Activated naive CD8-positive, alpha-beta T cell treated with anti-CD3 and anti-CD28 coated beads, Interleukin-2, amount 10 ng/mL, durations not matched to agents 7 days and 5 days (primary cell): ENCODE measurements at regions not wholly inside any gene's neighbourhood (a gene's known extent, or its start where the extent isn't known, plus 50 kb on each side); places are given as distances from the start of the nearest gene placed in this dataset.

ENCODE experiments used
- ATAC-seq: fragments of 150-1000 bp; cut with Tn5 transposase; one replicate; pipeline ENCODE4 v1.10.0; 2021; ENCODE audit warnings: low read depth, moderate library complexity
- POLR2A ChIA-PET: fragments of 350-600 bp; sonication (Branson Sonifier 250); formaldehyde crosslinking; loops from one replicate; lab custom pipeline; 2021; ENCODE audit warnings: antibody characterized with exemption; lab: Charles Lee
- DNase-seq: peaks from one replicate; pipeline ENCODE4 v3.0.0; 2021
- H3K27ac Mint-ChIP-seq: one replicate; pipeline ENCODE4 v1.8.0; 2022; ENCODE audit warnings: mild to moderate bottlenecking, mixed read lengths
- H3K27me3 Mint-ChIP-seq: one replicate; pipeline ENCODE4 v1.8.0; 2022; ENCODE audit warnings: mild to moderate bottlenecking, moderate library complexity, mixed read lengths
- H3K36me3 Mint-ChIP-seq: one replicate; pipeline ENCODE4 v1.8.0; 2021; ENCODE audit warnings: mild to moderate bottlenecking, mixed read lengths
- H3K4me1 Mint-ChIP-seq: one replicate; pipeline ENCODE4 v1.8.0; 2021; ENCODE audit warnings: mixed read lengths
- H3K4me3 Mint-ChIP-seq: one replicate; pipeline ENCODE4 v1.8.0; 2022; ENCODE audit warnings: mild to moderate bottlenecking, moderate library complexity, mixed read lengths
- H3K9me3 Mint-ChIP-seq: one replicate; pipeline ENCODE4 v1.8.0; 2021; ENCODE audit warnings: mixed read lengths

DNA sequence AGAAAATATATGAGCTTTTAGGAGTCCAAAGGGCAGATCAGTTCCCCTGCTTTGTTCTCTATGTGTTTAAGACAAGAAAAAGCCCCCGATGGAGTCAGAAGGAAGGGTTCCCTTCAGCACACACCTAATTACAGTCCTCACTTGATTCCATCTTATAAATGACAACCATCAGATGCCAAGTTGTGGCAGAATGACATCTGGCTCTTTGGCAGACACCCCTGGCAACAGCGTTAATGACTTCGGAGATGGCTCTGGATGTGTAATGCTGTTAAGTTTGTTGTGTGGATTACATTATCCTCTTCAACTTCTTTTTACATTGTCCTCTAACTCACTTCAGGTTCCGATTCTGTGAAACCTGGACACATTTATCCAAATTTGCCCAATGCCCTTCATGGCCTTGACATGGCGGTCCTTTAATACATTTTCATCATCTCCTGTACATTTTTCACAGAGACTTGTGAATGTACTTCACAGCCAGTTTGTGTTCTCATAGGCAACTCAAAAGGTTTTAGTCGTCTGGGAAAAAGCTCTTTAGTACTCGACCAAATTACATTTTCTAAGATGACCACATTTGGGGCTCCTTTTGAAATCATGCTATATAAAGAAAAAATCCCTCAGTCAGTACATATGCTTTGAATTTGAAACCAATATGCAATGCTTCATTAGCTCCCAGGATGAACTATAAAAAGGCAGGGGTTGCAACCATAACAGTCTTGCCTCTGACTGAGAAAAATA lies 667.8 kb downstream of the NOVA1 start:
- POLR2A ChIA-PET: no interaction called here
- Mint-ChIP-seq H3K36me3 (no peaks in the 10 kb centered on the region), H3K27ac (no peak overlapping the region), H3K27me3 (no peaks in the 10 kb centered on the region), H3K9me3 (peaks cover 12% of the 10 kb centered on the region), H3K4me3 (no peak overlapping the region), H3K4me1 (no peaks in the 10 kb centered on the region)
- no peak for ATAC-seq
- DNase-seq: no peak

DNA sequence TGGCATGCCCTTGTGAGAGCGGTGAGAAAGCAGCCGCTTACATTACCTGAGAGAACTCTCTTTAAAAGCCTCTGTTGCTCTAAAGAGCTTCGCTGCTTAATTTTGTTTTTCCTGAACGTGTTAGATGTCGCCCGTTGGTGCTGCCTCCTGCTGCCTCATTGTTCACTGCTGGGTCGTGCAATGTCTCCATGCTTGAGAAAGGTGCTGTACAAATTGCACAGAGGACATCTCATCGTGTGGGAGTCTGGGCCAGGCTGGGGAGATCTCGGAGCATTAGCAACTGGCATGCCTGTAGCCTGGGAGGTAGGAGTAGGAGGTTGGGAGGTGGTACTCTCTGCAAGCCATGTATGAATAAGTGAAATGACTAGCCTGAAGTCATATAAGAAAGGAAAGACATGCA lies 686.0 kb downstream of the NOVA1 start:
- H3K4me1 Mint-ChIP-seq: no peaks in the 10 kb centered on the region
- DNase-seq: no peak
- no peaks in the 10 kb centered on the region for H3K27me3 Mint-ChIP-seq
- H3K4me3 Mint-ChIP-seq: no peak overlapping the region
- H3K27ac Mint-ChIP-seq: no peak overlapping the region
- peaks cover 10% of the 10 kb centered on the region for H3K9me3 Mint-ChIP-seq
- POLR2A ChIA-PET: no interaction called here
- ATAC-seq: no peak
- no peaks in the 10 kb centered on the region for H3K36me3 Mint-ChIP-seq

DNA sequence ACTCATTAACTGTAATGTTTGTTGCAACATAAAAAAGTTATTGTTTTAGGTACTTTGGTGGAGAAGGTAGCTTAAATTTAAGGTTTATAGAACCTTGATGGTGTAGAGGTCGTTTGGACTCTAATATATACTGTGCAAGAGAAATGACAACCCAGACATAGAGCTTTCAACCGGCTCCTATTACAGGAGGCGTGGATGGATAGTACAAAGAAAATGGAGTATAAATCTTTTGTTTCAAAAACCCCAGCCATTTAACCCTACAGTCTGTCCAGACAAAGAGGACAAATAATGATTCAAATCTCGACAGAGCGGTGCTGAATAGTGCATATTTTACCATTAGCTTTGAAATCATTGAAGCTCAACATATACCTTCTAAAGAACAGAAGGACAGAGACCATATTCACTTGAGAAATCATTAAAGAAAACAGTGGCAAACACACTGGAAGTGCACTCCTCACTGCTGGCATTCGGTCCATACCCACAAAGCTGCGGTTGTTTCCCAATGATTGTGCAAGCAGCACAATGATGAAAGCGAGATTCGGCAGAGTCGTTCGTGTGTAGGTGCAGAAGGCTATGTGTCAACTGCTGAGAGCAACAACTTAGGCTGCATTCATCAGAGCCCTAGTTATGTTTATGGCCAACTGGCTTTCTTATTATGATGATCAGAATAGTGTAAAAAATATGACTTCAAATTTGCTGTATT lies 688.6 kb downstream of the NOVA1 start:
- POLR2A ChIA-PET: no interaction called here
- peaks cover 9% of the 10 kb centered on the region for H3K9me3 Mint-ChIP-seq
- no peak overlapping the region for H3K4me3 Mint-ChIP-seq
- H3K27ac Mint-ChIP-seq: no peak overlapping the region
- no peak for DNase-seq
- no peaks in the 10 kb centered on the region for H3K36me3 Mint-ChIP-seq
- no peak for ATAC-seq
- no peaks in the 10 kb centered on the region for H3K27me3 Mint-ChIP-seq
- H3K4me1 Mint-ChIP-seq: no peaks in the 10 kb centered on the region

DNA sequence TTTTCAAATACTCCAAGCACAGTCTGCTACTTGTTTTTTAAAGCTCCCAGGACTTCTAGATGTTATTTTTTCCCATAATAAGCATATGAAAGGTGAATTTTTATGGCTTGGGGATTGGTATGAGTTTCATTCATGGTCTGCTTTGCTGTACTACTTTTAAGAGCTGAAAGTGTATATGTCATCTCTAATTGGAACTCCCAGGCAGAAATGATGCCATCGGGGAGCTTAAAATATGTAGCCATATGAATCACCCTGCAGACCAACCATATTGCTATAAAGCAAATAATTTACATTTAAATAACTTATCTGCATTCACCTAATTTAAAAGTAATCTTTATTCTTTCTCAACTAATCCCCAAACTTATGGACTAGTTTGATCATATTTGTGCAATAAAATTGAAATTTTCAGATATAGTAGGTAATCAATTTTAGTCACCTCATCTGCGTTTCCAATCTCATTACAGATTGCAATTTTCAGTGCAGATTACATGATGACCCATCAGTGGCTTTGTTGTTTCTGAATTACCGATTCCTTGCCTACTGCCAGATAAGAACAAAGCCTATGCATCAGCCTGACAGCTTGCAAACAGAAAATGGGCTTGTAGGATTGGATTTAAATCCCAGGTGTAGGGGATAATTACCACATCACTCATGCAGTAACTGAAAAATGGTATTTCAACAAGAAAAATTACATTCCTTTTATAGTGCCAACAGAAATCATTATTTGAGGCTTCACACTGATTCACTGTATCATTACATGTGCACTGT lies 689.4 kb downstream of the NOVA1 start:
- Mint-ChIP-seq H3K4me1 (no peaks in the 10 kb centered on the region), H3K4me3 (no peak overlapping the region), H3K27ac (no peak overlapping the region), H3K27me3 (no peaks in the 10 kb centered on the region), H3K9me3 (peaks cover 9% of the 10 kb centered on the region), H3K36me3 (no peaks in the 10 kb centered on the region)
- POLR2A ChIA-PET: no interaction called here
- ATAC-seq: no peak
- DNase-seq: no peak

DNA sequence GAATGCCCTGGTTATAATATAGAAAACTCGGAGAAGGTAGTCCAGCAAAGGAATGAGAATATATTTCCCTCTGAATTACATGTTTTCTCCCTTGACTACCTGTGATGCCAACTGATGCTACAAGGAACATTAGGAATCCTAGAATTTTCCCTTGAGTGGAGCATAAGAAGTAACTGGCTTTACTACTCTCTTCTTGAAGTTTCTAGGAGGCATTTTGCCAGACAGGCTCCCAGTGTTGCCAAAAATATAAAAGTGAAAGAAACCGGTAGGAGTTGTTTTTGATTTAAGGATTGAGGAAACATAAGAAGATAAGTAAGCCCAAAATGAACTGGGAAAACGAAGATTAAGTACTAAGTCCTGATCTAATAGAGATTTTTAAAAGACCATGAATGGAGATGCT lies 693.4 kb downstream of the NOVA1 start:
- ATAC-seq (no peak), DNase-seq (no peak)
- Mint-ChIP-seq H3K27me3 (no peaks in the 10 kb centered on the region), H3K4me3 (no peak overlapping the region), H3K4me1 (no peaks in the 10 kb centered on the region), H3K27ac (no peak overlapping the region), H3K36me3 (no peaks in the 10 kb centered on the region), H3K9me3 (peaks cover 8% of the 10 kb centered on the region)
- POLR2A ChIA-PET: no interaction called here

DNA sequence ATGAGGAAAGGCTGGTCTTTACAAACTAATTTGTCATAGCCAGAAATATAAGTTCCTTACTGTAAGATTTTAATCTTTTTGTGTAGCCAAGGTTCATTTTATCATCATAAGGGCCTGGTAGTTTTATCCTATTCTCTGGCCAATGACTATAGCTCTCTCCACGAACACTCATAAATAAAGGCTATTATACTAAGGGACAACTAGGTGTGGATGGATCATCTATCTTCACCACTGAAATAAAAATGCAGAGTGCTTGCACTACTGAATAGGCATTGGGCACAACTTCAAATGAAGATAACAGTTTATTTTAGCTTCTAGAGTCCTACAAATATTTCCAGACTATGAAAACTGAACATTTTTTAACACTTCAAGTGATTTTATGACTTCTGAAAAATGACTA lies 698.6 kb downstream of the NOVA1 start:
- POLR2A ChIA-PET: no interaction called here
- no peaks in the 10 kb centered on the region for H3K27me3 Mint-ChIP-seq
- H3K9me3 Mint-ChIP-seq: peaks cover 10% of the 10 kb centered on the region
- H3K36me3 Mint-ChIP-seq: no peaks in the 10 kb centered on the region
- no peaks in the 10 kb centered on the region for H3K4me1 Mint-ChIP-seq
- ATAC-seq (no peak), DNase-seq (no peak)
- no peak overlapping the region for H3K4me3 Mint-ChIP-seq
- no peak overlapping the region for H3K27ac Mint-ChIP-seq

DNA sequence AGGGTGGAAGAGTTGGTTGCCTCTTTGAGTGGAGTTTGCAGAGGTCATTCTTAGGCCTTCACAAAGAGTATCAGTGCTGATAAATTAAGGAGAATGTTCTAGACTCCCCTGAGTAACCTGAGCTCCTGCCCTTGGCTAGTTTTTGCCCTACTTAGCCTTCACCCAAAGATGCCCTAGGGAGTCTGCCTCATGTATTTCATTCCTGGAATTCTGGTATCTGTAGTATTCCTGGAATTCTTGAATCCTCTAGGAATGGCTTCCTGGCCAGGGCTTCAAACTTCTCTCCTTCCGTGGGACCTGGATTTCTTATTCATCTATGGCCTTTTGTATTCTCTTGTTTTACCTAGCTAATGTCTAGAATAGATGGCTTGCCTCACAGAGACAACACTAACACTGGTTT lies 701.1 kb downstream of the NOVA1 start:
- no peak overlapping the region for H3K27ac Mint-ChIP-seq
- no peaks in the 10 kb centered on the region for H3K27me3 Mint-ChIP-seq
- no peak overlapping the region for H3K4me3 Mint-ChIP-seq
- no peak for DNase-seq
- no peaks in the 10 kb centered on the region for H3K36me3 Mint-ChIP-seq
- peaks cover 10% of the 10 kb centered on the region for H3K9me3 Mint-ChIP-seq
- no peaks in the 10 kb centered on the region for H3K4me1 Mint-ChIP-seq
- POLR2A ChIA-PET: no interaction called here
- ATAC-seq: no peak

DNA sequence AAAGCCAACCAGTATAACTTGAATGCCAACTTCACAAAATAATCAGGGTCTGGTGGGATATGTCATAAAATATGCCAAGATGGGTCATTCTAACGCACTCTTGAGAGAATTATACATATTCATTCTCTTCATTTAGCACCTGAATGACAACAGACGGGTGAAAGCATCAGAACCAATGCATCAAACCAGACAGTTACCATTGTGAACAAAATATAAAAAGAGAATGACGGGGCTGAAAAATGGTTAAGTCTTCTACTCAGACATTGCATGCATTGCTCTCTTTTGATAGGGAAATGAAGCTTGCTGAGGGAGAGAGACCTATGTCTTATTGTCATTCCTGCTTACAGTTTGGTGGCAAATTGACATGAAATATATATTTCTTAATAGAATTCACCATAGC lies 702.1 kb downstream of the NOVA1 start:
- H3K4me1 Mint-ChIP-seq: no peaks in the 10 kb centered on the region
- no peaks in the 10 kb centered on the region for H3K27me3 Mint-ChIP-seq
- H3K4me3 Mint-ChIP-seq: no peak overlapping the region
- DNase-seq (no peak), ATAC-seq (no peak)
- H3K9me3 Mint-ChIP-seq: peaks cover 9% of the 10 kb centered on the region
- no peaks in the 10 kb centered on the region for H3K36me3 Mint-ChIP-seq
- H3K27ac Mint-ChIP-seq: no peak overlapping the region
- POLR2A ChIA-PET: no interaction called here

DNA sequence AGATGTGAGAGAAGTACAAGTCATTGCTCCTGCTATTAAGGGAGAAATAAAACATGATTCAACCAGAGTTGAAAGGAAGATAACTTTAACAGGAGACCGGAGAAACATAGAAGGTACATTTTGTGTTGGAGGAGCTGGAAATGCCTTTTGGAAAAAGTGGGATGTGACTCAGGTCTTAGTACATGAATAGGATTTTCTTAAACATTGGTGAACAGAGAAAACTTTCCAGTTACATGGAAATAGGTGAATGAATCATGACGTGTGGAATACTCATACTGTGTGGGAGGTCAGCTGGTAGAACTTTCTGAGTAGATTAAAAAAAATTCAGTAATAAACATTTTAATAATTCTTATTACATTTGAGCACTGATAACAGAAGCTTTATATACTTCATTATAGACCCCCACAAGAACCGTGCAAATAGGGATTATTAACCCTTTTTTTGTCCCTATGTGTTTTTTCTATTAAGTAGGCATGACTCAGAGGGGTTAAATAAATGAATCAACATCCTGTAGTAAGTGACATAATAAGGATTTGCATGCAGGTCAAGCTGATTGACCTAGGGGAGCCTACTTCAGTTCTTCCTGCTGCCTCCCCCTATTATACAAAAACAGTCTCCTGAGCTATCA lies 710.5 kb downstream of the NOVA1 start:
- Mint-ChIP-seq H3K27me3 (no peaks in the 10 kb centered on the region), H3K9me3 (peaks cover 9% of the 10 kb centered on the region), H3K36me3 (no peaks in the 10 kb centered on the region), H3K4me1 (no peaks in the 10 kb centered on the region), H3K4me3 (no peak overlapping the region), H3K27ac (no peak overlapping the region)
- no peak for DNase-seq
- POLR2A ChIA-PET: no interaction called here
- no peak for ATAC-seq

DNA sequence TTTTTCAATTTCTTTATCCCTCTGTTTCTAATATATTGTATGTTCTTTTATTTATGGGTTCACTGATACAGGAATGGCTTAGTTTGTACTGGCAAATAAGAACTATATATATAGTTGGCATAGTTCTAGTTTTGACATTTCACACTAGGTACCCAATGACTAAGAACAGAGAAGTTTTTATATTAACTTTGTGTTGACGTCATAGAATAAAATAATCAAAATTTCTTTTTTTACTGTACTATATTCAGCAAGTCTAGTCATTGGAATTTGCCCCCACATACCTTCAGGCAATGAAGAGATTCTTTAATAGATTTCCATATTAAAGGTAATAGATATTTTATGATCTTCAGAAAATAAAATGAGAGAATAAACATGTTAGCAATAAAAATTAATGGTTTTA lies 713.2 kb downstream of the NOVA1 start:
- POLR2A ChIA-PET: no interaction called here
- H3K27me3 Mint-ChIP-seq: no peaks in the 10 kb centered on the region
- H3K4me3 Mint-ChIP-seq: no peak overlapping the region
- H3K27ac Mint-ChIP-seq: no peak overlapping the region
- no peaks in the 10 kb centered on the region for H3K4me1 Mint-ChIP-seq
- DNase-seq (no peak), ATAC-seq (no peak)
- H3K36me3 Mint-ChIP-seq: no peaks in the 10 kb centered on the region
- peaks cover 8% of the 10 kb centered on the region for H3K9me3 Mint-ChIP-seq

DNA sequence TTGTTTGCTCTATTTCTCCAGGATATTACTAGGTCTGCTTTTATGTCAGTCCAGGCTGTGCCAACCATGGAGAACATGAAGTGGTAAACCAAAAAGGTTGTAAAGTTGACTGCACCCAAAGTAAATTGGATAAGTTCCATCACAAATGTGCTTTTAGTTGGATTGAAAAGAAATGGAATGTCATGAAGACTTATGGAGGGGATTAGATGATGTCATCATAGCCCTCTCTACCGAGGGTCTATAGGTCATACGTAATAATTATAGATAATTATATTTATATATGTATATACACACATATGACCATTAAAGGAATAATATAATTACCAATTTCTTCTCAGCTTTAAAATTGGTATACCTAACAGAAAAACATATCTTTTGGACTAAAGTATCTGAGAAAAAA lies 714.9 kb downstream of the NOVA1 start:
- ATAC-seq (no peak), DNase-seq (no peak)
- Mint-ChIP-seq H3K27me3 (no peaks in the 10 kb centered on the region), H3K4me3 (no peak overlapping the region), H3K27ac (no peak overlapping the region), H3K9me3 (peaks cover 8% of the 10 kb centered on the region), H3K4me1 (no peaks in the 10 kb centered on the region), H3K36me3 (no peaks in the 10 kb centered on the region)
- POLR2A ChIA-PET: no interaction called here

DNA sequence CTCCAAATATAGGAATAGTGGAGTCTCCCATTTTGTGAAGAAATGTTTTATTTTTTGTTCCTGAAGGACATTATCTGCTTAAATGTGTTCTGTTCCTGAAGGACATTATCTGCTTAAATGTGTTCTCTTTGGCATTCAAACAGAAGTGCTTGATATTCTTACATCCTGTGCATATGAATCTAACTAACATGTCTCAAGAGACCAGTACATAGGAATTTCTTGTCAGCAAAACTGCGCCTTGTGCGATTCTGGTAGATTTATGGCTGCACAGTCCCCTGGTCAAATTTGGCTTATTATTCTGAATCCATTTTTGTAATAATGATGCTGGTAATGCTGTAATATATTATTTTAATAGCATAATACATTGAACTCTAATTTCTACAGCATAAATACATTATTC lies 722.4 kb downstream of the NOVA1 start:
- H3K4me1 Mint-ChIP-seq: no peaks in the 10 kb centered on the region
- no peak overlapping the region for H3K4me3 Mint-ChIP-seq
- ATAC-seq (no peak), DNase-seq (no peak)
- no peaks in the 10 kb centered on the region for H3K27me3 Mint-ChIP-seq
- POLR2A ChIA-PET: no interaction called here
- peaks cover 2% of the 10 kb centered on the region for H3K9me3 Mint-ChIP-seq
- no peaks in the 10 kb centered on the region for H3K36me3 Mint-ChIP-seq
- H3K27ac Mint-ChIP-seq: no peak overlapping the region

DNA sequence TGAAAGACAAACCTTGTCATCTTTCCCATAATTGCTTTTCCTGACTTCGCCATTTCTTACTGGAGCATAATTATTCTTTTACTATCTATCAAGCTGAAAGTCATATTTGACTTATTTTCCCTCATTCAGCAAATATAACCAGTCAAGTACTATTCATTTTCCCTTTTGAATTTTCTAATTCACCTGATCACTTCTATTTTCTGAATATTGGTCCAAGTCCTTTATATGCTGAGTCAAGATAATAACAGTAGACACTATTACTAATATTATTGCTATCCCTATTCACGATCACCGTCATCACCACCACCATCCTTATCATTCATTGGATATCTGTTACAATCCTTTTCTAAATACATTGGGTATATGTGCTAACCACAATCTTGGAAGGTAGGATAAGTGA lies 728.0 kb downstream of the NOVA1 start:
- Mint-ChIP-seq H3K27me3 (no peaks in the 10 kb centered on the region), H3K27ac (no peak overlapping the region), H3K9me3 (peaks cover 2% of the 10 kb centered on the region), H3K36me3 (no peaks in the 10 kb centered on the region), H3K4me3 (no peak overlapping the region), H3K4me1 (no peaks in the 10 kb centered on the region)
- DNase-seq (no peak), ATAC-seq (no peak)
- POLR2A ChIA-PET: no interaction called here
